ENCODE measurements at regions not wholly inside any gene's neighbourhood (a gene's known extent, or its start where the extent isn't known, plus 50 kb on each side); places are given as distances from the start of the nearest gene placed in this dataset.
A peak's percentile ranks its signal among the peaks of the same experiment; 100 is the strongest.
"Not testable (repeated sequence)": the region's sequence is repeated elsewhere in the genome, so short reads cannot be mapped to it uniquely, and the experiment has no call there.

DNA sequence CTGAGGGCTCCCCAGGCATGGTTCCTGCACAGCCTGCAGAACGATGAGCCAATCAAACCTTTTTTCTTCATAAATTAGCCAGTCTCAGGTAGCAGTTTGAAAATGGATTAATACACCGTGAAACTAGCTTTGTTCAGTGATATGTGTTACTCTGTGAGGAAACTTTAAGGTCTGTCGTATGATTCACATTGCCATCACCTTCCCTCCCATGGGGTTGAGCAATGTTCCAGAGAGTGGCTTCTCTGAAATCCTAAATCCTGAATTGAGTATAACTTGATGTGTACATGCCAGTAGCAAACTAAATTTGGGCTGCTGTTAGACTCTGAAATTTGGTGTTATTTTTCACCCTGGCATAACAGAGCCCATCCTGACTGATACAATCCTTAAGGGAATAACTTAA lies 866.4 kb upstream of the C9orf72 start:
- Mint-ChIP-seq H3K27me3 (no peaks in the 10 kb centered on the region), H3K27ac (no peak overlapping the region), H3K9me3 (peaks cover 1 to 16% (median 5%) of the 10 kb centered on the region in 9 donors), H3K4me1 (no peaks in the 10 kb centered on the region), H3K36me3 (no peaks in the 10 kb centered on the region), H3K4me3 (no peak overlapping the region)
- ATAC-seq = no peak
- POLR2A ChIA-PET = no interaction called here
- DNase-seq = no peak

- DNase-seq (no peak), ATAC-seq (no peak)
- no peak overlapping the region for H3K27ac Mint-ChIP-seq
- POLR2A ChIA-PET = no interaction called here
- no peaks in the 10 kb centered on the region for H3K27me3 Mint-ChIP-seq
- H3K9me3 Mint-ChIP-seq = peaks cover 0 to 19% (median 8%) of the 10 kb centered on the region in 9 donors
- H3K4me1 Mint-ChIP-seq = no peaks in the 10 kb centered on the region
- H3K4me3 Mint-ChIP-seq = no peak overlapping the region
- H3K36me3 Mint-ChIP-seq = no peaks in the 10 kb centered on the region
Observed at GRCh38 chr9:28443461-28443860, 870.2 kb upstream of the C9orf72 start.

GRCh38 chr9:28444637-28445036 lies 871.4 kb upstream of the C9orf72 start:
- no peaks in the 10 kb centered on the region for H3K4me1 Mint-ChIP-seq
- ATAC-seq = no peak
- peak overlapping the region in 1 of 10 donors; percentile 9 for H3K27ac Mint-ChIP-seq
- DNase-seq = no peak
- POLR2A ChIA-PET = no interaction called here
- no peaks in the 10 kb centered on the region for H3K27me3 Mint-ChIP-seq
- H3K9me3 Mint-ChIP-seq = peaks cover 0 to 16% (median 8%) of the 10 kb centered on the region in 9 donors
- H3K36me3 Mint-ChIP-seq = no peaks in the 10 kb centered on the region
- H3K4me3 Mint-ChIP-seq = no peak overlapping the region

GRCh38 chr9:28445211-28445610 lies 871.9 kb upstream of the C9orf72 start:
- Mint-ChIP-seq H3K9me3 (peaks cover 0 to 16% (median 8%) of the 10 kb centered on the region in 9 donors), H3K4me1 (no peaks in the 10 kb centered on the region), H3K4me3 (no peak overlapping the region), H3K27me3 (no peaks in the 10 kb centered on the region), H3K36me3 (no peaks in the 10 kb centered on the region), H3K27ac (no peak overlapping the region)
- POLR2A ChIA-PET = no interaction called here
- no peak for ATAC-seq
- no peak for DNase-seq

- Mint-ChIP-seq H3K27ac (no peak overlapping the region), H3K36me3 (no peaks in the 10 kb centered on the region), H3K27me3 (no peaks in the 10 kb centered on the region), H3K9me3 (peaks cover 0 to 6% (median 0%) of the 10 kb centered on the region in 9 donors), H3K4me1 (no peaks in the 10 kb centered on the region), H3K4me3 (no peak overlapping the region)
- ATAC-seq = no peak
- no peak for DNase-seq
- POLR2A ChIA-PET = no interaction called here
Observed at GRCh38 chr9:28453918-28454317, 880.6 kb upstream of the C9orf72 start.

GRCh38 chr9:28456861-28457260 lies 883.6 kb upstream of the C9orf72 start:
- Mint-ChIP-seq H3K4me1 (no peaks in the 10 kb centered on the region), H3K27ac (no peak overlapping the region), H3K36me3 (no peaks in the 10 kb centered on the region), H3K27me3 (no peaks in the 10 kb centered on the region), H3K9me3 (peaks cover 0 to 17% (median 2%) of the 10 kb centered on the region in 9 donors), H3K4me3 (no peak overlapping the region)
- ATAC-seq (no peak), DNase-seq (no peak)
- POLR2A ChIA-PET = no interaction called here

- Mint-ChIP-seq H3K27me3 (no peaks in the 10 kb centered on the region), H3K4me3 (no peak overlapping the region), H3K4me1 (no peaks in the 10 kb centered on the region), H3K9me3 (peaks cover 4 to 36% (median 23%) of the 10 kb centered on the region in 9 donors), H3K36me3 (peaks cover 0 to 4% (median 0%) of the 10 kb centered on the region in 3 donors), H3K27ac (no peak overlapping the region)
- POLR2A ChIA-PET = no interaction called here
- no peak for DNase-seq
- ATAC-seq = no peak
Observed at GRCh38 chr9:28464481-28465216, 891.4 kb upstream of the C9orf72 start.

- no peak overlapping the region for H3K27ac Mint-ChIP-seq
- no peak overlapping the region for H3K4me3 Mint-ChIP-seq
- H3K36me3 Mint-ChIP-seq = peaks cover 0 to 4% (median 0%) of the 10 kb centered on the region in 3 donors
- DNase-seq (no peak), ATAC-seq (no peak)
- H3K4me1 Mint-ChIP-seq = no peaks in the 10 kb centered on the region
- POLR2A ChIA-PET = no interaction called here
- no peaks in the 10 kb centered on the region for H3K27me3 Mint-ChIP-seq
- H3K9me3 Mint-ChIP-seq = peaks cover 0 to 30% (median 16%) of the 10 kb centered on the region in 9 donors
Observed at GRCh38 chr9:28471261-28471660, 898.0 kb upstream of the C9orf72 start.

GRCh38 chr9:28487561-28487960 lies 914.3 kb upstream of the C9orf72 start:
- H3K4me3 Mint-ChIP-seq = no peak overlapping the region
- H3K36me3 Mint-ChIP-seq = no peaks in the 10 kb centered on the region
- ATAC-seq (no peak), DNase-seq (no peak)
- no peaks in the 10 kb centered on the region for H3K4me1 Mint-ChIP-seq
- peaks cover 0 to 10% (median 4%) of the 10 kb centered on the region in 9 donors for H3K9me3 Mint-ChIP-seq
- H3K27me3 Mint-ChIP-seq = no peaks in the 10 kb centered on the region
- H3K27ac Mint-ChIP-seq = no peak overlapping the region
- POLR2A ChIA-PET = no interaction called here

- peaks cover 0 to 16% (median 6%) of the 10 kb centered on the region in 9 donors for H3K9me3 Mint-ChIP-seq
- H3K36me3 Mint-ChIP-seq = no peaks in the 10 kb centered on the region
- no peaks in the 10 kb centered on the region for H3K27me3 Mint-ChIP-seq
- no peak for ATAC-seq
- no peak for DNase-seq
- H3K4me3 Mint-ChIP-seq = no peak overlapping the region
- POLR2A ChIA-PET = no interaction called here
- no peak overlapping the region for H3K27ac Mint-ChIP-seq
- no peaks in the 10 kb centered on the region for H3K4me1 Mint-ChIP-seq
Observed at GRCh38 chr9:28491121-28491520, 917.8 kb upstream of the C9orf72 start.

GRCh38 chr9:28498168-28498567 lies 924.9 kb upstream of the C9orf72 start:
- DNase-seq, H3K4me1 Mint-ChIP-seq, ATAC-seq, H3K27me3 Mint-ChIP-seq, H3K27ac Mint-ChIP-seq, POLR2A ChIA-PET, H3K4me3 Mint-ChIP-seq, H3K36me3 Mint-ChIP-seq: not testable (repeated sequence)
- H3K9me3 Mint-ChIP-seq = peaks cover 0 to 36% (median 10%) of the 10 kb centered on the region in 9 donors

DNA sequence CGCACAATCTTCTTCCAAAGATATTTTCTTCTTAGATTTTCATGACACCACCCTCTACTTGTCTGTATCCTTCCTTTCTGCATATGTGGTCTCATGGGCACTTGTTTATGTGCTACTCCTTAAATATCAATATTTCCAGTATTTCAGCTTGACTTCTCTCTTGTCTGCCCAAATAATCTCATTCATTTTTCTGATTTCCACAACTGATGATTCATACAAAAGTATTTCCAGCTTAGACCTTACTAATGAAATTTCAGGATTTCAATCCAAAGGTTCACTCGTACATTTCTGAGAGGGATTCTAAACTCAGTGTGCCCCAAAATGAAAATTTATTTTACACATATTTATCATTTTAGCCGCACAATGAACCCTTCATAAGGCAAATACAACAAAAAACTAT lies 928.9 kb upstream of the C9orf72 start:
- H3K9me3 Mint-ChIP-seq = peaks cover 0 to 18% (median 5%) of the 10 kb centered on the region in 9 donors
- no peak overlapping the region for H3K4me3 Mint-ChIP-seq
- H3K27ac Mint-ChIP-seq = no peak overlapping the region
- H3K36me3 Mint-ChIP-seq = no peaks in the 10 kb centered on the region
- ATAC-seq (no peak), DNase-seq (no peak)
- no peaks in the 10 kb centered on the region for H3K27me3 Mint-ChIP-seq
- no peaks in the 10 kb centered on the region for H3K4me1 Mint-ChIP-seq
- POLR2A ChIA-PET = no interaction called here

GRCh38 chr9:28502741-28503140 lies 929.5 kb upstream of the C9orf72 start:
- no peak overlapping the region for H3K4me3 Mint-ChIP-seq

DNA sequence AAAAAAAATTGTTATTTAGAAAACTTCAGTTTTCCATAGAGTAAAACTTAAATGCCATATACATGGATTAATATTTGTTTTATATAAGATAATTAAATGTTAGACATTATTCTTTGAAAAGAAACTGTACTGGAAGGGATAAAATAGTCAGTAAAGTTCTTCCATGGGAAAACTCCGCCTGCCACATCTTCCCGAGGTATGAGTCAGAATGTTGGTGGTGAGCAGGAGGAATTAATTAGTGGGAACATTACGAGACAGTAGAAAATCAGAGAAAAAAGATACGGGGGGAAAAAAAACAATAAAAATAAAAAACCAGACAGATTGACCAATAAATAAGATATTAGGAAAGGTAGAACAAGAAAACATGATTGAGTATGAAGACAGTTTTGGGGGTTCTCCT lies 930.3 kb upstream of the C9orf72 start:
- H3K36me3 Mint-ChIP-seq = no peaks in the 10 kb centered on the region
- no peaks in the 10 kb centered on the region for H3K27me3 Mint-ChIP-seq
- no peaks in the 10 kb centered on the region for H3K4me1 Mint-ChIP-seq
- H3K27ac Mint-ChIP-seq = no peak overlapping the region
- ATAC-seq (no peak), DNase-seq (no peak)
- POLR2A ChIA-PET = no interaction called here
- peaks cover 0 to 18% (median 4%) of the 10 kb centered on the region in 9 donors for H3K9me3 Mint-ChIP-seq
- no peak overlapping the region for H3K4me3 Mint-ChIP-seq

More at GRCh38 chr9:28502741-28503140, 929.5 kb upstream of the C9orf72 start:
- no peak for DNase-seq
- Mint-ChIP-seq H3K36me3 (no peaks in the 10 kb centered on the region), H3K27me3 (no peaks in the 10 kb centered on the region), H3K4me1 (no peaks in the 10 kb centered on the region), H3K9me3 (peaks cover 0 to 18% (median 5%) of the 10 kb centered on the region in 9 donors), H3K27ac (no peak overlapping the region)
- ATAC-seq = no peak
- POLR2A ChIA-PET = no interaction called here

All from naive thymus-derived CD8-positive, alpha-beta T cell (primary cell).